ENCODE measurements at regions not wholly inside any gene's neighbourhood (a gene's known extent, or its start where the extent isn't known, plus 50 kb on each side); places are given as distances from the start of the nearest gene placed in this dataset.

DNA sequence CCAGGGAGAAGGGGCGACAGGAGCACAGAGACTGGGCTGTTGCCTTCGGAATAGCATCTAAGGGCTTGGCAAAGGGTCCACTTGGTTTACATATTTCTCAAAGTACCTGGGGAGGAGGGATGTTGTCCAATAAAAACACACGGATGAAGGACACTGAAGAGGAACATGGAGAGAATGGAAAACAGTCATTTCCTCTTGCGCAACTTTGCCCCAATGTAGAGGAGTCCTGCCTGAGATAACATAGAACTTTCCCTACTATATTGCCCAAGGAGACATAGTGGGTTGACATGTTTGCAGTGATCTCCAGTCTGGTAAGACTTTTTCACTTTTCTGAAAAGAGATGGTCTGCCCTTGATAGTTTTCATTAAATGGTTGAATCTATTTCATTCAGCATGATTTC, 468.8 kb upstream of the SUCLG2 start:
- no peak for DNase-seq
- 80 to 87% (median 83%) methylated on average over 4 of the region's 4 CpGs for WGBS, 5 donors
- H3K9me3 ChIP-seq = no peaks in the 10 kb centered on the region
- H3K27ac ChIP-seq = no peak overlapping the region
- no peaks in the 10 kb centered on the region for H3K4me1 ChIP-seq
- TF ChIP-seq, protein P1, sequence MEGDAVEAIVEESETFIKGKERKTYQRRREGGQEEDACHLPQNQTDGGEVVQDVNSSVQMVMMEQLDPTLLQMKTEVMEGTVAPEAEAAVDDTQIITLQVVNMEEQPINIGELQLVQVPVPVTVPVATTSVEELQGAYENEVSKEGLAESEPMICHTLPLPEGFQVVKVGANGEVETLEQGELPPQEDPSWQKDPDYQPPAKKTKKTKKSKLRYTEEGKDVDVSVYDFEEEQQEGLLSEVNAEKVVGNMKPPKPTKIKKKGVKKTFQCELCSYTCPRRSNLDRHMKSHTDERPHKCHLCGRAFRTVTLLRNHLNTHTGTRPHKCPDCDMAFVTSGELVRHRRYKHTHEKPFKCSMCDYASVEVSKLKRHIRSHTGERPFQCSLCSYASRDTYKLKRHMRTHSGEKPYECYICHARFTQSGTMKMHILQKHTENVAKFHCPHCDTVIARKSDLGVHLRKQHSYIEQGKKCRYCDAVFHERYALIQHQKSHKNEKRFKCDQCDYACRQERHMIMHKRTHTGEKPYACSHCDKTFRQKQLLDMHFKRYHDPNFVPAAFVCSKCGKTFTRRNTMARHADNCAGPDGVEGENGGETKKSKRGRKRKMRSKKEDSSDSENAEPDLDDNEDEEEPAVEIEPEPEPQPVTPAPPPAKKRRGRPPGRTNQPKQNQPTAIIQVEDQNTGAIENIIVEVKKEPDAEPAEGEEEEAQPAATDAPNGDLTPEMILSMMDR (IDR thresholded peaks at IDR 0.05) = no peak
- TF ChIP-seq POLR2AphosphoS5 (IDR thresholded peaks at IDR 0.05) (no peak), POLR2A (IDR thresholded peaks at IDR 0.05) (no peak), EP300 (IDR thresholded peaks at IDR 0.05) (no peak)
- intact Hi-C loops (cut with DNase I; ENCODE audit: low total_unique reads) = no loop called here
- H3K27me3 ChIP-seq = no peaks in the 10 kb centered on the region
- no peaks in the 10 kb centered on the region for H3K36me3 ChIP-seq
- H3K4me3 ChIP-seq = no peak overlapping the region

DNA sequence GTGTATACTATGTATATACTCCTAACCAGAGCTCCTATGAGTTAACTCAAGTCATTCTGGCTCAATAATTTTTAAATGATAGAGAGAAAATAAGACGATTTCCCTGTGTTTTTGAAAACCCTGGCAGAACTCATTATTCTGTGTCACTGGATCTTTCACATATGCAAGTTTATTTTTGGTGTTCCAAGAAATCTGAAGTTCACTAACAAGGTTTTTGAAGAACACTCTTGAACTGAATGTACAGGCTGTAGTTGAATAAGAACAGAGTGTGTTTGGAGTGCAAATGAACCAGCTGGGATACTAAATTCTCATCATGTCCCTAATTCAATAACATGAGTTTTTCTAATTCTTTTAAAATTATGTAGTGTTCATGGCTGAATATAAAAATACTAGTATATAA, 466.9 kb upstream of the SUCLG2 start:
- H3K9me3 ChIP-seq = no peaks in the 10 kb centered on the region
- no peaks in the 10 kb centered on the region for H3K27me3 ChIP-seq
- DNase-seq = no peak
- no peaks in the 10 kb centered on the region for H3K4me1 ChIP-seq
- intact Hi-C loops (cut with DNase I; ENCODE audit: low total_unique reads) = no loop called here
- no peak overlapping the region for H3K4me3 ChIP-seq
- no peaks in the 10 kb centered on the region for H3K36me3 ChIP-seq
- no peak overlapping the region for H3K27ac ChIP-seq
- TF ChIP-seq EP300 (IDR thresholded peaks at IDR 0.05) (no peak), POLR2AphosphoS5 (IDR thresholded peaks at IDR 0.05) (no peak), POLR2A (IDR thresholded peaks at IDR 0.05) (no peak)
- TF ChIP-seq, protein P1 (IDR thresholded peaks at IDR 0.05) = no peak
- WGBS, 5 donors = 30 to 68% (median 53%) methylated on average over 1 of the region's 1 CpG

DNA sequence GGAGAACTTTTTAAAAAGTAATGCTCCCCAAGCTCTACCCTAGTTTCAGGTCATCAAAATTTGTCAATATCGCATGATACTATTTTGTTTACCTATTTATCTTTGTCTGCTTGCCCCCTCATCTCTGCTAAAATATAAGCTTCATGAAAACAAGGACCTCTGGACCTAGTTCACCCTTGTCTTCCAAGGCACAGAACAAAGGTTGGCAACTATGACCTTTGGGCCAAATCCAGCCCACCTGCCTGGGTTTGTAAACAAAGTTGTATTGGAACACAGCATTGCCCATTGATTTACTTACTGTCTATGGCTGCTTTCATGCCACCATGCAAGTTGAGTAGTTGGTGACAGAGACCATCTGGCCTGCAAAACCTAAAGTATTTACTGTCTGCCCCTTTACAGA, 462.2 kb upstream of the SUCLG2 start:
- Histone ChIP-seq H3K9me3 (no peaks in the 10 kb centered on the region), H3K4me3 (no peak overlapping the region), H3K27ac (no peak overlapping the region), H3K27me3 (no peaks in the 10 kb centered on the region), H3K36me3 (no peaks in the 10 kb centered on the region), H3K4me1 (no peaks in the 10 kb centered on the region)
- no peak for DNase-seq
- WGBS, 5 donors = 84 to 95% (median 92%) methylated on average over 1 of the region's 1 CpG
- intact Hi-C loops (cut with DNase I; ENCODE audit: low total_unique reads) = no loop called here
- TF ChIP-seq EP300 (IDR thresholded peaks at IDR 0.05) (no peak), POLR2A (IDR thresholded peaks at IDR 0.05) (no peak), POLR2AphosphoS5 (IDR thresholded peaks at IDR 0.05) (no peak)
- TF ChIP-seq, protein P1 (IDR thresholded peaks at IDR 0.05) = no peak

DNA sequence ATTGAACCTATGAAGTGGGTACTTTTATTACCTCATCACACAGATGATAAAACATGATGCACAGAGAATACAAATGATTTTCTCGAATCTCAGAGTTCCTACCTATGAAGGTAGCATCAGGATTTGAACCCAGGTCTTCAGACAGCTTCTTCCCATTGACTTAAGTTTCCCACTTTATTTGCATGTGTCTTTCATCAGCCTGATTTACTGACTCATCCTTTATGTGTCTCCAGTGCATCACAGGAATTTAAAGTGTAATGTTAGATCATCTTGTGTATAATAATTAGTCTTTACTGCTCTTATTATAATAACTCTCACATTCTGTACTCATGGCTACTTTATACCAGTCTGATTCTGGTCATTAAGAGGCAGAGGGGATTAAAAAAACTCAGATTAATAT, 449.4 kb upstream of the SUCLG2 start:
- TF ChIP-seq POLR2A (IDR thresholded peaks at IDR 0.05) (no peak), POLR2AphosphoS5 (IDR thresholded peaks at IDR 0.05) (no peak), EP300 (IDR thresholded peaks at IDR 0.05) (no peak)
- TF ChIP-seq, protein P1 (IDR thresholded peaks at IDR 0.05) = no peak
- WGBS, 5 donors = 0 to 50% (median 24%) methylated on average over 1 of the region's 1 CpG

More for the DNA sequence above, 449.4 kb upstream of the SUCLG2 start:
- H3K27ac ChIP-seq = no peak overlapping the region
- H3K9me3 ChIP-seq = peaks cover 0 to 6% (median 3%) of the 10 kb centered on the region in 4 donors
- no peaks in the 10 kb centered on the region for H3K4me1 ChIP-seq
- intact Hi-C loops (cut with DNase I; ENCODE audit: low total_unique reads) = no loop called here
- H3K36me3 ChIP-seq = no peaks in the 10 kb centered on the region
- no peak for DNase-seq
- no peaks in the 10 kb centered on the region for H3K27me3 ChIP-seq
- H3K4me3 ChIP-seq = no peak overlapping the region
